NB4 (cell line): ENCODE measurements at regions not wholly inside any gene's neighbourhood (a gene's known extent, or its start where the extent isn't known, plus 50 kb on each side); places are given as distances from the start of the nearest gene placed in this dataset.

Source experiments
- DNase-seq: peaks from one replicate; pipeline ENCODE4 v3.0.0; 2010; ENCODE audit warnings: low read depth
- H3K4me3 ChIP-seq: one replicate; pipeline ENCODE4 v1.5.1; 2011; ENCODE audit warnings: mild to moderate bottlenecking, low read depth, low read length, moderate library complexity
- CTCF ChIP-seq: IDR thresholded peaks from one replicate; pipeline ENCODE4 v1.5.1; 2012; ENCODE audit warnings: low read depth, low read length
- MYC ChIP-seq: IDR thresholded peaks from 2 replicates; pipeline ENCODE4 v1.6.1; 2011; ENCODE audit warnings: low read depth, low read length
- POLR2A ChIP-seq: IDR thresholded peaks from 2 replicates; pipeline ENCODE4 v1.6.1; 2011; ENCODE audit warnings: mild to moderate bottlenecking; ENCODE audit not compliant: insufficient read length; ENCODE audit errors: extremely low read depth
- TF ChIP-seq, protein P1 (sequence below): IDR thresholded peaks from 2 replicates; pipeline ENCODE4 v1.6.1; 2011; ENCODE audit warnings: low read depth, low read length

- H3K4me3 ChIP-seq, result no peak overlapping the region
- TF ChIP-seq, protein P1, sequence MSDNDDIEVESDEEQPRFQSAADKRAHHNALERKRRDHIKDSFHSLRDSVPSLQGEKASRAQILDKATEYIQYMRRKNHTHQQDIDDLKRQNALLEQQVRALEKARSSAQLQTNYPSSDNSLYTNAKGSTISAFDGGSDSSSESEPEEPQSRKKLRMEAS, result no peak
- TF ChIP-seq CTCF (no peak), POLR2A (no peak), MYC (no peak)
- no peak for DNase-seq
Observed at GRCh38 chr9:28923351-28923750, 1350.1 kb upstream of the C9orf72 start.

DNA sequence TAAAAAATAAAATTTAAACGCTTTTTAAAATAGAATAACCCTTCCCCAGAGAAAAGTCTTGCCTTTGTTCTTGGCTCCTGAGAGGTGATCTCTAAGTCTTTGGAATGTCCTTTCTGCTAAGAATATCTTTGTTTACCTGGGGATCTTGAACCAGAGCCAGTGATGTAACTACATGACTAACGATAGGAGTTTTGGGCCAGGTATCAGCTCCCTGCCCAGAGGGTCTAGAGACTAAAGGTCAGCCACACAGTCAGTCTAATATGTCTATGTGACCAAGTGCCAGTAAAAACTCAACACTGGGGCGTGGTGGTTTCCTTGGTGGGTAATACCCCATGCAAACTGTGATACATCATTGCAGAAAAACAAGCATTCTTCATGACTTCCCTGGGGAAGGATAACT is 1351.9 kb upstream of the C9orf72 start:
- TF ChIP-seq MYC, result no peak
- TF ChIP-seq POLR2A, result no peak
- TF ChIP-seq CTCF, result no peak
- TF ChIP-seq, protein P1, result no peak
- DNase-seq, result no peak
- H3K4me3 ChIP-seq, result no peak overlapping the region

DNA sequence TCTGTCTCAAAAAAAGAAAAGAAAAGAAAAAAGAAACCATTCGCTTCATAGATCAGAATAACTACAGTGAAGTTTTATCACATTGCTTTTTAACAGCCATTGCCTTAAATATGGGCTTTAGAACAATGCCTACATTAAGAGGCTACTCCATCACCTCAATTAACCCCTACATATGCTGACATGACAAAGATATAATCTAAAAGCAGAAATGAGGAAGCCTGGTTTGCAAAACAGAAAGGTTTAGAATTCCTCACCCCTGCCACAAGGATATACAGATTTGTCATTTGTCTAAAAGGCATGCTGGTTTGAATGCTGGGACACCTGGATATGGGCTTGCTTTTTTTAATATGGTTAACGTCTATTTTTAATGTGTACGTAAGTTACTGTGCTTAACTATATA is 1353.0 kb upstream of the C9orf72 start:
- no peak overlapping the region for H3K4me3 ChIP-seq
- DNase-seq, result no peak
- TF ChIP-seq MYC (no peak), POLR2A (no peak), CTCF (no peak)
- TF ChIP-seq, protein P1, result no peak

GRCh38 chr9:28927691-28928090 is 1354.4 kb upstream of the C9orf72 start:
- no peak overlapping the region for H3K4me3 ChIP-seq
- no peak for DNase-seq
- TF ChIP-seq POLR2A (no peak), CTCF (no peak), MYC (no peak)
- TF ChIP-seq, protein P1, result no peak

DNA sequence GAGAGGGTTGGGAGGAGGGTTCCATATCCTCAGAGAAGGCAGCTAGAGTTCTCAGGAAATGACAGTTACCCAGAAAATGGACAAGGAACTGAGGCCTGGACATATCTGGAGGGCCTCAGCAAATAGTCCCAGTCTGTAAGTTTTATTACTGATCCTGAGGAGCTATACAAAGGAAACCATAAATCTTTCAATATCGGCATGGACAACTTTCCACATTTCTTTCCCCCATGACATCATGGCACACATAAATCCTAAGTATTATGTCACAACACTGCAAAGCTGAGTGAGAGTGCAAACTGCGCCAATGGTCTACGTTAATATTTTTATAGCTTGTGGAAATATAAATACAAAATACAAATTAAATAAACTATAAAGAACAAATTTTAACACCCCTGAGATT is 1356.2 kb upstream of the C9orf72 start:
- no peak for TF ChIP-seq POLR2A
- TF ChIP-seq, protein P1, result no peak
- TF ChIP-seq CTCF, result no peak
- no peak for TF ChIP-seq MYC
- DNase-seq, result no peak
- H3K4me3 ChIP-seq, result no peak overlapping the region

DNA sequence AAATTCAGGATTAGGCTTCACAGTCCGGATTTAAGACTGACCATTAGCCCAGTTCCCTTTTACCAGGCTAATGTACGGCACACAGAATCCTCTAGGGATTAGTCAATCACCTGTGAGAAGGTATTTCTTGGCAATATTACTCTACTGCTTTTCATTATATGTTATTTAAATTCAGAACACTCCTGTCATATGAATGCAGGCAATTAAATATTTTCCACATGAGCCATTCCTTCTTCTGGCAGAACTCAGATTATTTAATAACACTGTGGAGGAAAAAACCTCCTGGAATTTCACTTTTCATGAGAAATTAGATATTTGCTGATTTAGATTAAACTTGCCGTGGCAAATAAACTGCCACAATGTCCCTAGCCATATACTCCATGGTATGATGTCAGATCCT is 1357.5 kb upstream of the C9orf72 start:
- TF ChIP-seq, protein P1, result no peak
- no peak for TF ChIP-seq MYC
- no peak for TF ChIP-seq POLR2A
- no peak for TF ChIP-seq CTCF
- H3K4me3 ChIP-seq, result no peak overlapping the region
- no peak for DNase-seq
